ENCODE measurements at regions not wholly inside any gene's neighbourhood (a gene's known extent, or its start where the extent isn't known, plus 50 kb on each side); places are given as distances from the start of the nearest gene placed in this dataset.

- CTCF ChIA-PET: interaction anchor here (0.6 kb wide), 1 partner anchor 570 kb away, joined by 3 read pairs; no protein-coding TSS in a partner anchor
These were observed 96.1 kb downstream of the KCNA5 start for GRCh38 chr12:5139751-5140150.

GRCh38 chr12:5140190-5140589, 96.5 kb downstream of the KCNA5 start:
- no peak overlapping the region for H3K27ac ChIP-seq (ENCODE audit: extremely low read depth, low read depth, low read length)
- POLR2A ChIA-PET: no interaction called here
- H3K4me1 ChIP-seq (ENCODE audit: control insufficient read depth, insufficient read depth, low read length): no peaks in the 10 kb centered on the region
- no peaks in the 10 kb centered on the region for H3K9me3 ChIP-seq (ENCODE audit: control insufficient read depth, insufficient read depth, low read depth, low read length)
- no peaks in the 10 kb centered on the region for H3K36me3 ChIP-seq (ENCODE audit: control insufficient read depth in 2 of 2, insufficient read depth in 1 of 2, low read length in 2 of 2)
- CTCF ChIA-PET: interaction anchor here (0.6 kb wide), 1 partner anchor 570 kb away, joined by 3 read pairs; no protein-coding TSS in a partner anchor
- H3K4me3 ChIP-seq (ENCODE audit: low read depth, low read length): no peak overlapping the region
- TF ChIP-seq YY2 (tag by site-specific recombination; IDR thresholded peaks at IDR 0.05): no peak
- no peak for TF ChIP-seq ZNF701 (tag by site-specific recombination; IDR thresholded peaks at IDR 0.05)
- no peak for TF ChIP-seq ZNF561 (tag by site-specific recombination; IDR thresholded peaks at IDR 0.05; ENCODE audit: borderline replicate concordance)
- no peak for TF ChIP-seq ZNF555 (tag by site-specific recombination; conservative IDR thresholded peaks at IDR 0.05)

More at GRCh38 chr12:5139751-5140150, 96.1 kb downstream of the KCNA5 start:
- H3K27ac ChIP-seq (ENCODE audit: extremely low read depth, low read depth, low read length): no peak overlapping the region
- TF ChIP-seq ZNF19 (tag by site-specific recombination; IDR thresholded peaks at IDR 0.05; ENCODE audit: low read depth): no peak
- peak; percentile 87 for TF ChIP-seq SETDB1 (IDR thresholded peaks at IDR 0.05; ENCODE audit: insufficient read length, low read length)
- no peaks in the 10 kb centered on the region for H3K4me1 ChIP-seq (ENCODE audit: control insufficient read depth, insufficient read depth, low read length)
- POLR2A ChIA-PET: no interaction called here
- H3K36me3 ChIP-seq (ENCODE audit: control insufficient read depth in 2 of 2, insufficient read depth in 1 of 2, low read length in 2 of 2): no peaks in the 10 kb centered on the region
- H3K4me3 ChIP-seq (ENCODE audit: low read depth, low read length): no peak overlapping the region
- H3K9me3 ChIP-seq (ENCODE audit: control insufficient read depth, insufficient read depth, low read depth, low read length): no peaks in the 10 kb centered on the region

DNA sequence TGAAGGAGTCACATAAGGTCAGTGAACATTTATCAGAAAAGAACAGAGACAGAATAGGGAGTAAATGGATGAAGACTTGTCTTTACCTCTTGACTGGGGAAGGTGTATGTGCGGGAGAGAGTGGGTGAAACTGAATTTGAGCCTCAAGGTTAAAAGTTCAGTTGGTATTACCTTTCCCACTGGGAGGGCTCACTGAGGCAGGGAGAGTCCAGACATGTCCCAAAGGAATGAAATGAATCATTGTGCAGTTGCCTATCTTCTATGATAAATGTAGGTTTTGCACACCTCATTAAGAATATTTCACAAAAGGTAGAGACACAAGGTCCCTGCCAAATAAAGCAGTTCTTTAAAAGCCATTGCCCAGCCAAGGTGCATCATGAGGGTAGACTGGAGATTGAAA, 105.2 kb downstream of the KCNA5 start:
- H3K9me3 ChIP-seq (ENCODE audit: control insufficient read depth, insufficient read depth, low read depth, low read length): no peaks in the 10 kb centered on the region
- no peak overlapping the region for H3K27ac ChIP-seq (ENCODE audit: extremely low read depth, low read depth, low read length)
- H3K36me3 ChIP-seq (ENCODE audit: control insufficient read depth in 2 of 2, insufficient read depth in 1 of 2, low read length in 2 of 2): no peaks in the 10 kb centered on the region
- H3K4me1 ChIP-seq (ENCODE audit: control insufficient read depth, insufficient read depth, low read length): no peaks in the 10 kb centered on the region
- TF ChIP-seq, protein P1, sequence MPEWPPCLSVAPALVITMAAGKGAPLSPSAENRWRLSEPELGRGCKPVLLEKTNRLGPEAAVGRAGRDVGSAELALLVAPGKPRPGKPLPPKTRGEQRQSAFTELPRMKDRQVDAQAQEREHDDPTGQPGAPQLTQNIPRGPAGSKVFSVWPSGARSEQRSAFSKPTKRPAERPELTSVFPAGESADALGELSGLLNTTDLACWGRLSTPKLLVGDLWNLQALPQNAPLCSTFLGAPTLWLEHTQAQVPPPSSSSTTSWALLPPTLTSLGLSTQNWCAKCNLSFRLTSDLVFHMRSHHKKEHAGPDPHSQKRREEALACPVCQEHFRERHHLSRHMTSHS (tag by site-specific recombination; IDR thresholded peaks at IDR 0.05): no peak
- TF ChIP-seq ZBTB48 (tag by site-specific recombination; IDR thresholded peaks at IDR 0.05) (no peak), ZNF133 (tag by site-specific recombination; IDR thresholded peaks at IDR 0.05) (no peak), YY1 (tag by site-specific recombination; IDR thresholded peaks at IDR 0.05) (no peak)
- CTCF ChIA-PET: interaction anchor here (0.6 kb wide), 1 partner anchor 35 kb away, joined by 3 read pairs; no protein-coding TSS in a partner anchor
- POLR2A ChIA-PET: no interaction called here
- no peak overlapping the region for H3K4me3 ChIP-seq (ENCODE audit: low read depth, low read length)

DNA sequence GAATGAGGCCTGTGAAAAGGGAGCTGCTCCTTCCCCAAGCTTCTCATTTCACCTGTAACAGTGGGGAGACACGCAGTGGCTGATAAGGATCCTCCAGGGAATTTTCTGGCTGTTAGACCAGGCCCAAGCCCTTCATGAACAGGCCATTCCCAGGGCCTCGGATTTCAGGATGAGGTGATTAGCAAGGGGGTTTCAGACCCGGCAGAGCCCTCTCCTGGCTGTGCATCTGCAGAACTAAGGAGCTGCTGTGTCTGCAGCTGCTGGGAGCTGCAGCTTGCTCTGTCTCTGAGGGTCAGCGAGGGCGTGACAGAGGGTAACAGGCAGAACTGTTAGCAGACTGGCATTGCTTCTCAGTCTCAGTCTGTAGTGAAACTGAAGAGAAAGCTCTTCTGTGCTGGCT, 110.4 kb downstream of the KCNA5 start:
- CTCF ChIA-PET: interaction anchor here (0.6 to 1.3 kb wide), 3 partner anchors 17 to 495 kb away, joined by 3 to 5 read pairs (median 4); no protein-coding TSS in a partner anchor
- no peaks in the 10 kb centered on the region for H3K9me3 ChIP-seq (ENCODE audit: control insufficient read depth, insufficient read depth, low read depth, low read length)
- no peak overlapping the region for H3K27ac ChIP-seq (ENCODE audit: extremely low read depth, low read depth, low read length)
- POLR2A ChIA-PET: no interaction called here
- no peaks in the 10 kb centered on the region for H3K4me1 ChIP-seq (ENCODE audit: control insufficient read depth, insufficient read depth, low read length)
- H3K36me3 ChIP-seq (ENCODE audit: control insufficient read depth in 2 of 2, insufficient read depth in 1 of 2, low read length in 2 of 2): no peaks in the 10 kb centered on the region
- H3K4me3 ChIP-seq (ENCODE audit: low read depth, low read length): no peak overlapping the region
- TF ChIP-seq MZF1 (tag by site-specific recombination; IDR thresholded peaks at IDR 0.05; ENCODE audit: borderline replicate concordance) (no peak), REPIN1 (tag by site-specific recombination; IDR thresholded peaks at IDR 0.05; ENCODE audit: low read depth) (no peak), ZNF768 (tag by site-specific recombination; IDR thresholded peaks at IDR 0.05) (no peak), ZNF561 (tag by site-specific recombination; IDR thresholded peaks at IDR 0.05; ENCODE audit: borderline replicate concordance) (no peak), ZBTB48 (tag by site-specific recombination; IDR thresholded peaks at IDR 0.05) (no peak), REST (tag by site-specific recombination; IDR thresholded peaks at IDR 0.05) (no peak), ZNF660 (tag by site-specific recombination; IDR thresholded peaks at IDR 0.05) (no peak)
- TF ChIP-seq, protein P2, sequence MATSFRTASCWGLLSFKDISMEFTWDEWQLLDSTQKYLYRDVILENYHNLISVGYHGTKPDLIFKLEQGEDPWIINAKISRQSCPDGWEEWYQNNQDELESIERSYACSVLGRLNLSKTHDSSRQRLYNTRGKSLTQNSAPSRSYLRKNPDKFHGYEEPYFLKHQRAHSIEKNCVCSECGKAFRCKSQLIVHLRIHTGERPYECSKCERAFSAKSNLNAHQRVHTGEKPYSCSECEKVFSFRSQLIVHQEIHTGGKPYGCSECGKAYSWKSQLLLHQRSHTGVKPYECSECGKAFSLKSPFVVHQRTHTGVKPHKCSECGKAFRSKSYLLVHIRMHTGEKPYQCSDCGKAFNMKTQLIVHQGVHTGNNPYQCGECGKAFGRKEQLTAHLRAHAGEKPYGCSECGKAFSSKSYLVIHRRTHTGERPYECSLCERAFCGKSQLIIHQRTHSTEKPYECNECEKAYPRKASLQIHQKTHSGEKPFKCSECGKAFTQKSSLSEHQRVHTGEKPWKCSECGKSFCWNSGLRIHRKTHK (tag by site-specific recombination; IDR thresholded peaks at IDR 0.05): no peak
- TF ChIP-seq, protein P3, sequence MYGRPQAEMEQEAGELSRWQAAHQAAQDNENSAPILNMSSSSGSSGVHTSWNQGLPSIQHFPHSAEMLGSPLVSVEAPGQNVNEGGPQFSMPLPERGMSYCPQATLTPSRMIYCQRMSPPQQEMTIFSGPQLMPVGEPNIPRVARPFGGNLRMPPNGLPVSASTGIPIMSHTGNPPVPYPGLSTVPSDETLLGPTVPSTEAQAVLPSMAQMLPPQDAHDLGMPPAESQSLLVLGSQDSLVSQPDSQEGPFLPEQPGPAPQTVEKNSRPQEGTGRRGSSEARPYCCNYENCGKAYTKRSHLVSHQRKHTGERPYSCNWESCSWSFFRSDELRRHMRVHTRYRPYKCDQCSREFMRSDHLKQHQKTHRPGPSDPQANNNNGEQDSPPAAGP (tag by site-specific recombination; IDR thresholded peaks at IDR 0.05): no peak
- TF ChIP-seq, protein P4, sequence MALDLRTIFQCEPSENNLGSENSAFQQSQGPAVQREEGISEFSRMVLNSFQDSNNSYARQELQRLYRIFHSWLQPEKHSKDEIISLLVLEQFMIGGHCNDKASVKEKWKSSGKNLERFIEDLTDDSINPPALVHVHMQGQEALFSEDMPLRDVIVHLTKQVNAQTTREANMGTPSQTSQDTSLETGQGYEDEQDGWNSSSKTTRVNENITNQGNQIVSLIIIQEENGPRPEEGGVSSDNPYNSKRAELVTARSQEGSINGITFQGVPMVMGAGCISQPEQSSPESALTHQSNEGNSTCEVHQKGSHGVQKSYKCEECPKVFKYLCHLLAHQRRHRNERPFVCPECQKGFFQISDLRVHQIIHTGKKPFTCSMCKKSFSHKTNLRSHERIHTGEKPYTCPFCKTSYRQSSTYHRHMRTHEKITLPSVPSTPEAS (tag by site-specific recombination; IDR thresholded peaks at IDR 0.05): no peak
